ENCODE measurements at regions not wholly inside any gene's neighbourhood (a gene's known extent, or its start where the extent isn't known, plus 50 kb on each side); places are given as distances from the start of the nearest gene placed in this dataset.

DNA sequence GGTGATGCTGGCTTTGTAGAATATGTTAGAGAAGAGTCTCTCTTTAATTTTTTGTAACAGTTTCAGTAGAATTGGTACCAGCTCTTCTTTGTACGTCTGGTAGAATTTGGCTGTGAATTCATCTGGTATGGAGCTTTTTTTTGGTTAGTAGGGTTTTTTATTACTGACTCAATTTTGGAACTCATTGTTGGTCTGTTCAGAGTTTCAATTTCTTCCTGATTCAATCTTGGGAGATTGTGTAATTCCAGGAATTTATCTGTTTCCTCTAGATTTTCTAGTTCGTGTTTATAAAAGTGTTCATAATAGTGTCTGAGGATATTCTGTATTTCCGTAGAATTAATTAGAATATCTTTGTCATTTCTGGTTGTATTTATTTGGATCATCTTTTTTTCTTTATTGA, 943.5 kb downstream of the TRIB2 start:
- no peak for TF ChIP-seq YY1 (IDR thresholded peaks at IDR 0.05; ENCODE audit: insufficient read depth, insufficient read length)
- TF ChIP-seq SUZ12 (IDR thresholded peaks at IDR 0.05; ENCODE audit: extremely low read depth, insufficient read depth, insufficient read length): no peak

Data from NT2/D1 (cell line).